ENCODE measurements at regions not wholly inside any gene's neighbourhood (a gene's known extent, or its start where the extent isn't known, plus 50 kb on each side); places are given as distances from the start of the nearest gene placed in this dataset.

- TF ChIP-seq SUZ12 (IDR thresholded peaks at IDR 0.05; ENCODE audit: extremely low read depth, insufficient read depth, insufficient read length) (no peak), ZNF274 (IDR thresholded peaks at IDR 0.05; ENCODE audit: low read depth, low read length) (no peak)
Measured at GRCh38 chr5:99317136-99317535, 388.3 kb upstream of the CHD1 start.
